ENCODE measurements at regions not wholly inside any gene's neighbourhood (a gene's known extent, or its start where the extent isn't known, plus 50 kb on each side); places are given as distances from the start of the nearest gene placed in this dataset.

DNA sequence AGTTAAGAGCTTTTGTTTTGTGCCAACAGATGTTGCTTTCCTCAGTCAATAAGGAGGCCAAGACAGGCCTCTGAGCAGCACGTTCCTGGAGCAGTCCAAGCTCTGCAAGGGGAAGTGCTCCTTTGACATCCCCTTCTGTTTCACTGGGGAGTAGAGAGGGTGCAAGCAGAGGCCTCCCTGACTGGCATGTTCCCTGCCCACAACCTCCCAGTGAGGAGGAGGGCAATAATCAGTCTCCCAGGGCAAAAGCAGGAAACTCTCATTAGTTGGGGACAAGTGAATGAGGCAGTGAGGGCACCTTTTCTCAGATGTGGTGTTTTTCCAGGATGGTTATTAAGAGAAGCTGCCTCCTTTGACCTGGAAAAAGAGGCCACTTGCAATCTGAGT, 79.5 kb upstream of the ZBED5 start:
- TF ChIP-seq CTCF (IDR thresholded peaks at IDR 0.05), result no peak
- Histone ChIP-seq H3K79me2 (no peaks in the 10 kb centered on the region), H2AFZ (no peak overlapping the region), H3K9ac (no peak overlapping the region), H3K9me3 (ENCODE audit: control insufficient read depth, low read length) (no peaks in the 10 kb centered on the region), H3K4me3 (ENCODE audit: low read depth, low read length) (no peak overlapping the region), H3K4me2 (ENCODE audit: low read length) (no peak overlapping the region), H3K4me1 (no peaks in the 10 kb centered on the region), H3K27me3 (ENCODE audit: control insufficient read depth, insufficient read depth, low read length) (no peaks in the 10 kb centered on the region), H3K27ac (no peak overlapping the region), H3K36me3 (ENCODE audit: control insufficient read depth, insufficient read depth, low read length) (no peaks in the 10 kb centered on the region)

DNA sequence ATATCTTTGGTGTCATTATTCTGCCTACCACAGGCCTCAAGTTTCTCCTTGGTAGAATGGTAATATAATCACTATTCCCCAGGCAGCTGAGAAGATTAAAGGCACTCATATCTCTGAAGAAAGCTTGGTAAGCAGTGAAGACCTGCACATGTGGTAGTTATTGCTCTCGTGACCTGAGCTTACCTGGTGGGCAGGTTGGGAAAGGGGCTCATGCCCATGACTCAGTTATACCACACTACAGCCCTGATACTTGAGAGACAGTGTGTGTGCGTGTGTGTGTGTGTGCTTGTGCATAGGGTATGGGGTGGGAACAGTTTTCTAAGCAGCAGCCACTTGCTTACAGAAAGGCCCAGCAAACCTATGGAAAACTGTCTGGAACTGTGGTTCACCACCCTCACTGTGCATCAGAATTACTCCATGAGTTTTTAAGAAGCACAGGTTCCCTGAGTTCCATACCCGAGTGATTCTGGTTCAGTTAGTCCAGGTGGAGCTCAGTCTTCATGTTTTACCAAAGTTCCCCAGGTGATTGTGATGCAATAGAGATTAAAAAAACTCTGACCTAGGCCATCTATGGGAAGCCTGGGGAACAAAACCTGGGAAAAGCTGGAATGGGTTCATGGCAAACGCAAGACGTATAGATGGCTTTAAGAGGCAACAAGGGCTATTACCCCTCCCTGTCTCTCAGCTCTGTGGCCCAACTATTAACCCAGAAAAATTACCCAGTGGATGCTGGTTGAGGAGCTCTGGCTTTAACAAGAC, 79.0 kb upstream of the ZBED5 start:
- Histone ChIP-seq H2AFZ (no peak overlapping the region), H3K36me3 (ENCODE audit: control insufficient read depth, insufficient read depth, low read length) (no peaks in the 10 kb centered on the region), H3K9me3 (ENCODE audit: control insufficient read depth, low read length) (no peaks in the 10 kb centered on the region), H3K79me2 (no peaks in the 10 kb centered on the region), H3K27me3 (ENCODE audit: control insufficient read depth, insufficient read depth, low read length) (no peaks in the 10 kb centered on the region), H3K9ac (no peak overlapping the region), H3K4me1 (no peaks in the 10 kb centered on the region), H3K4me3 (ENCODE audit: low read depth, low read length) (no peak overlapping the region), H3K27ac (no peak overlapping the region), H3K4me2 (ENCODE audit: low read length) (no peak overlapping the region)
- no peak for TF ChIP-seq CTCF (IDR thresholded peaks at IDR 0.05)

DNA sequence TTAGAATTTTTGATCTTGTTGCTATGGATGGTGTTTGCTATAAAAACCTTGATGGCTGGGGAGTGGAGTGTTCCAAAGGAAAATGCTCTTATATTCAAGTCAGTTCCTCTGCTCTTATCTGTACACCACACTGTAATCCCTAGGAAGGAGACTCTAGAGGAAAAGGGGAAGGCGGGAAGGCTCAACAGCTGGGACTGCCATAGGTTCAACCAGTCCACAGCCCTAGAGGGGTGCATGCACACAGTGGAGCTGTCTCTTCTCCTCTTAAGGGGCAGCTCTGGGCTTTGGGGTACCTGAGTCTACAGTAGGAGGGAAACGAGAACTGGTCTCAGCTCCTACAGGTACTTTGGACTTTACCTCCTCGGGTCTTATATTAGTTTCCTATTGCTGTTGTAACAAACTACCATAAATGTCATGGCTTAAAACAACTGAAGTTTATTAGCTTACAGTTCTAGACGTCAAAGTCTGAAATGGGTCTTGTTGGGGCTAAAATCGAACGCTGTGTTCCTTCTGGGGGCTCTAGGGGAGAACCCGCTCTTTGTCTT, 77.2 kb upstream of the ZBED5 start:
- Histone ChIP-seq H3K4me1 (no peaks in the 10 kb centered on the region), H3K4me3 (ENCODE audit: low read depth, low read length) (no peak overlapping the region), H3K4me2 (ENCODE audit: low read length) (no peak overlapping the region), H2AFZ (no peak overlapping the region), H3K27ac (no peak overlapping the region), H3K79me2 (no peaks in the 10 kb centered on the region), H3K27me3 (ENCODE audit: control insufficient read depth, insufficient read depth, low read length) (no peaks in the 10 kb centered on the region), H3K36me3 (ENCODE audit: control insufficient read depth, insufficient read depth, low read length) (no peaks in the 10 kb centered on the region), H3K9ac (no peak overlapping the region), H3K9me3 (ENCODE audit: control insufficient read depth, low read length) (no peaks in the 10 kb centered on the region)
- no peak for TF ChIP-seq CTCF (IDR thresholded peaks at IDR 0.05)

DNA sequence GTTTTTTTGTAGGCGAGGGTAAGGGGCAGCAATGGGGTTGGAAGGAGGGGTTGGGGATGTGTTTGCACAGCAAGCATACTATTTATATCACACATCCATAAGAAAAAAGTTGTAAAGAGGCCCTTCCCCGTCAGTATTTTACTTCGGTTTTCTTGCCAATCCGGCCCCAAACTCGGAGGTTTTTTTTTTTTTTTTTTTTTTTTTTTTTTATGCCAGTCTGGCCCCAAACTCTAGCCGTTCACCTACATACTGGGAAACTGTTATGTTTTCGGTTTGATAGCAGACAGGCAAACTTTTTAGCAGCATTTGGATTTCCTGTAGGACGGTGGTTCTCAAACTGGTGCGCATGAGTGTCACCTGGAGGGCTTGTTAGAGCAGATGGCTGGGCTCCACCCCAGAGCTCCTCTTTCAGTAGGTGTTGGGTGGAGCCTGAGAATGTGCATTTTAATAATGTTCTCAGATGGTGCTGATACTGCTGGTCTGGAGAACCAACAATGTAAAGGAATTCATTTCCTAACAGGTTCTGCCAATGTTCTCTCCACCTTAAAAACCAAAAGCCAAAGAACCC, 76.5 kb upstream of the ZBED5 start:
- Histone ChIP-seq H2AFZ (peak overlapping the region; percentile 78), H3K36me3 (ENCODE audit: control insufficient read depth, insufficient read depth, low read length) (no peaks in the 10 kb centered on the region), H3K27ac (peak overlapping the region; percentile 71), H3K9ac (no peak overlapping the region), H3K4me1 (no peaks in the 10 kb centered on the region), H3K79me2 (no peaks in the 10 kb centered on the region), H3K27me3 (ENCODE audit: control insufficient read depth, insufficient read depth, low read length) (no peaks in the 10 kb centered on the region), H3K9me3 (ENCODE audit: control insufficient read depth, low read length) (no peaks in the 10 kb centered on the region), H3K4me2 (ENCODE audit: low read length) (peak overlapping the region; percentile 77), H3K4me3 (ENCODE audit: low read depth, low read length) (peak overlapping the region; percentile 45)
- no peak for TF ChIP-seq CTCF (IDR thresholded peaks at IDR 0.05)
